ENCODE measurements at regions not wholly inside any gene's neighbourhood (a gene's known extent, or its start where the extent isn't known, plus 50 kb on each side); places are given as distances from the start of the nearest gene placed in this dataset.

GRCh38 chr6:145400508-145400907, 334.8 kb downstream of the EPM2A start:
- Histone ChIP-seq H3K27me3 (replicated peaks; ENCODE audit: control insufficient read depth, insufficient read depth, low read length) (no peaks in the 10 kb centered on the region), H3K36me3 (ENCODE audit: control insufficient read depth, insufficient read depth, low read length) (no peaks in the 10 kb centered on the region), H3K4me1 (no peaks in the 10 kb centered on the region), H3K9me3 (no peaks in the 10 kb centered on the region), H3K4me3 (ENCODE audit: low read depth, low read length) (no peak overlapping the region)
- intact Hi-C loops (cut with micrococcal nuclease; ENCODE audit: unreplicated experiment): no loop called here
- CTCF ChIA-PET: no interaction called here
- H3K27me3 Mint-ChIP-seq (ENCODE audit: insufficient read depth, unreplicated experiment): no peaks in the 10 kb centered on the region
- TF ChIP-seq CTCF (IDR thresholded peaks at IDR 0.05; ENCODE audit: insufficient read depth in 1 of 2, low read depth in 1 of 2, low read length in 1 of 2, severe bottlenecking in 1 of 2, unreplicated experiment in 1 of 2): no peak
- POLR2A ChIA-PET: no interaction called here
- H3K27ac Mint-ChIP-seq (ENCODE audit: unreplicated experiment): no peak overlapping the region
- H3K4me3 Mint-ChIP-seq (ENCODE audit: unreplicated experiment): no peak overlapping the region
- no peaks in the 10 kb centered on the region for H3K36me3 Mint-ChIP-seq (ENCODE audit: insufficient read depth, unreplicated experiment)
- DNase-seq: no peak
- BruUV-seq (replicated peaks): no TSS peak
- H3K9me3 Mint-ChIP-seq (ENCODE audit: unreplicated experiment): no peaks in the 10 kb centered on the region
- H3K4me1 Mint-ChIP-seq (ENCODE audit: low read depth, unreplicated experiment): no peaks in the 10 kb centered on the region

GRCh38 chr6:145405006-145405551, 330.2 kb downstream of the EPM2A start:
- Histone ChIP-seq H3K9me3 (no peaks in the 10 kb centered on the region), H3K4me3 (ENCODE audit: low read depth, low read length) (no peak overlapping the region), H3K27me3 (replicated peaks; ENCODE audit: control insufficient read depth, insufficient read depth, low read length) (no peaks in the 10 kb centered on the region), H3K4me1 (peaks cover 7% of the 10 kb centered on the region; the same call in 1 of the 2 replicates), H3K36me3 (ENCODE audit: control insufficient read depth, insufficient read depth, low read length) (no peaks in the 10 kb centered on the region)
- Mint-ChIP-seq H3K27me3 (ENCODE audit: insufficient read depth, unreplicated experiment) (no peaks in the 10 kb centered on the region), H3K4me1 (ENCODE audit: low read depth, unreplicated experiment) (peaks cover 7% of the 10 kb centered on the region), H3K27ac (ENCODE audit: unreplicated experiment) (no peak overlapping the region), H3K4me3 (ENCODE audit: unreplicated experiment) (no peak overlapping the region), H3K36me3 (ENCODE audit: insufficient read depth, unreplicated experiment) (no peaks in the 10 kb centered on the region), H3K9me3 (ENCODE audit: unreplicated experiment) (no peaks in the 10 kb centered on the region)
- CTCF ChIA-PET: no interaction called here
- DNase-seq: no peak
- no TSS peak for BruUV-seq (replicated peaks)
- TF ChIP-seq CTCF (IDR thresholded peaks at IDR 0.05; ENCODE audit: insufficient read depth in 1 of 2, low read depth in 1 of 2, low read length in 1 of 2, severe bottlenecking in 1 of 2, unreplicated experiment in 1 of 2): no peak
- intact Hi-C loops (cut with micrococcal nuclease; ENCODE audit: unreplicated experiment): no loop called here
- POLR2A ChIA-PET: no interaction called here

- H3K9me3 ChIP-seq: no peaks in the 10 kb centered on the region
- ChIA-PET CTCF (no interaction called here), POLR2A (no interaction called here)
- no peak overlapping the region for H3K4me3 ChIP-seq (ENCODE audit: low read depth, low read length)
- no peak for TF ChIP-seq CTCF (IDR thresholded peaks at IDR 0.05; ENCODE audit: insufficient read depth in 1 of 2, low read depth in 1 of 2, low read length in 1 of 2, severe bottlenecking in 1 of 2, unreplicated experiment in 1 of 2)
- intact Hi-C loops (cut with micrococcal nuclease; ENCODE audit: unreplicated experiment): no loop called here
- peaks cover 7% of the 10 kb centered on the region; the same call in 1 of the 2 replicates for H3K4me1 ChIP-seq
- no peak for DNase-seq
- Mint-ChIP-seq H3K4me3 (ENCODE audit: unreplicated experiment) (no peak overlapping the region), H3K27ac (ENCODE audit: unreplicated experiment) (no peak overlapping the region), H3K4me1 (ENCODE audit: low read depth, unreplicated experiment) (peaks cover 7% of the 10 kb centered on the region), H3K27me3 (ENCODE audit: insufficient read depth, unreplicated experiment) (no peaks in the 10 kb centered on the region), H3K36me3 (ENCODE audit: insufficient read depth, unreplicated experiment) (no peaks in the 10 kb centered on the region), H3K9me3 (ENCODE audit: unreplicated experiment) (no peaks in the 10 kb centered on the region)
- BruUV-seq (replicated peaks): no TSS peak
- H3K36me3 ChIP-seq (ENCODE audit: control insufficient read depth, insufficient read depth, low read length): no peaks in the 10 kb centered on the region
- no peaks in the 10 kb centered on the region for H3K27me3 ChIP-seq (replicated peaks; ENCODE audit: control insufficient read depth, insufficient read depth, low read length)
These were observed 328.5 kb downstream of the EPM2A start for GRCh38 chr6:145406783-145407182.
